CD8-positive, alpha-beta memory T cell (primary cell): ENCODE measurements at regions not wholly inside any gene's neighbourhood (a gene's known extent, or its start where the extent isn't known, plus 50 kb on each side); places are given as distances from the start of the nearest gene placed in this dataset.

ENCODE experiments used
- CTCF ChIA-PET: fragments of 350-600 bp; sonication (Branson Sonifier 250); formaldehyde crosslinking; loops from one replicate; lab custom pipeline; 2021; ENCODE audit warnings: antibody characterized with exemption; lab: Charles Lee
- POLR2A ChIA-PET: fragments of 350-600 bp; sonication (Branson Sonifier 250); formaldehyde crosslinking; loops from one replicate; lab custom pipeline; 2021; ENCODE audit warnings: antibody characterized with exemption; lab: Charles Lee
- DNase-seq, 5 donors: peaks; one replicate each; pipeline versions ENCODE4 v3.0.0 to v3.0.0-alpha.2; 2020 to 2022; ENCODE audit warnings: mixed read lengths in 1 of 5
- H3K27ac ChIP-seq: one replicate; pipeline ENCODE4 v1.7.0; 2013; ENCODE audit warnings: low read depth, mild to moderate bottlenecking, low read length, moderate library complexity
- H3K27me3 ChIP-seq: 2 replicates; pipeline ENCODE4 v1.7.0; 2013; ENCODE audit warnings: low read length, mild to moderate bottlenecking; ENCODE audit not compliant: insufficient read depth, poor library complexity, severe bottlenecking
- H3K36me3 ChIP-seq: 2 replicates; pipeline ENCODE4 v1.7.0; 2013; ENCODE audit warnings: mild to moderate bottlenecking, low read length, moderate library complexity; ENCODE audit not compliant: insufficient read depth
- H3K4me1 ChIP-seq: 2 replicates; pipeline ENCODE4 v1.7.0; 2013; ENCODE audit warnings: mild to moderate bottlenecking, low read length, moderate library complexity; ENCODE audit not compliant: insufficient read depth
- H3K4me3 ChIP-seq: 2 replicates; pipeline ENCODE4 v1.7.0; 2013; ENCODE audit warnings: mild to moderate bottlenecking, low read length
- H3K9me3 ChIP-seq: 2 replicates; pipeline ENCODE4 v1.7.0; 2013; ENCODE audit warnings: mild to moderate bottlenecking, low read length
- H3K27ac Mint-ChIP-seq, 8 donors: one replicate each; pipeline ENCODE4 v1.8.0; 2020 to 2021; ENCODE audit warnings: mixed read lengths in 8 of 8, mild to moderate bottlenecking in 6 of 8, inconsistent platforms in 3 of 8, moderate library complexity in 3 of 8
- H3K27me3 Mint-ChIP-seq, 2 donors: one replicate each; pipeline ENCODE4 v1.8.0; 2020 to 2021; ENCODE audit warnings: mixed read lengths in 2 of 2, mild to moderate bottlenecking in 1 of 2, moderate library complexity in 1 of 2
- H3K36me3 Mint-ChIP-seq, 3 donors: one replicate each; pipeline ENCODE4 v1.8.0; 2020 to 2021; ENCODE audit warnings: mixed read lengths in 3 of 3, inconsistent platforms in 1 of 3, mild to moderate bottlenecking in 1 of 3
- H3K4me1 Mint-ChIP-seq, 3 donors: one replicate each; pipeline ENCODE4 v1.8.0; 2020 to 2021; ENCODE audit warnings: mixed read lengths in 3 of 3, inconsistent platforms in 1 of 3, mild to moderate bottlenecking in 1 of 3
- H3K4me3 Mint-ChIP-seq, 7 donors: one replicate each; pipeline ENCODE4 v1.8.0; 2020 to 2021; ENCODE audit warnings: mixed read lengths in 7 of 7, mild to moderate bottlenecking in 6 of 7, moderate library complexity in 4 of 7, inconsistent platforms in 2 of 7
- H3K9me3 Mint-ChIP-seq, 5 donors: one replicate each; pipeline ENCODE4 v1.8.0; 2020 to 2022; ENCODE audit warnings: mixed read lengths in 5 of 5, mild to moderate bottlenecking in 3 of 5, moderate library complexity in 2 of 5, inconsistent platforms in 1 of 5

DNA sequence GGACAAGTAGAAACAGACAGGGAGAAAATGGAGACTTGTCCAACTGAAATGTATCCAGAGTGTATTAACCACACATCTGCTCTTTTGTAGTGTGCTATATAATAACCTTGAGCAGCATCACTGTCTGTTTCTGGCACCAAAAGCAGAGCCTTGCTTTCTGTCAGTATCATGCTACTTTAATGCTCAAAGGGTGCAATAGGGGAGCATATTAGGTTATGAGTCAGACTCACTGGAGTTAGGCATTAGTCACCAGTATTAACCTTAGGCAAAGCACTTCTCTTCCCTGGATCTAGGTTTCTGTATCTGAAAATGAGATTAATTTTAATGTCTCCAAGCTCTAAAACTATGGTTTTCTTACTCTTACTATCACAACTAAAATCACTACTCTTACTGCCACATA is 280.1 kb downstream of the TFAP2B start:
- Mint-ChIP-seq H3K4me1 (no peaks in the 10 kb centered on the region), H3K36me3 (no peaks in the 10 kb centered on the region), H3K4me3 (no peak overlapping the region), H3K27me3 (no peaks in the 10 kb centered on the region), H3K27ac (no peak overlapping the region), H3K9me3 (peaks cover 0 to 10% (median 3%) of the 10 kb centered on the region in 5 donors)
- no peaks in the 10 kb centered on the region for H3K4me1 ChIP-seq
- no peak for DNase-seq
- no peaks in the 10 kb centered on the region for H3K9me3 ChIP-seq
- no peaks in the 10 kb centered on the region for H3K36me3 ChIP-seq
- H3K4me3 ChIP-seq = no peak overlapping the region
- ChIA-PET POLR2A (no interaction called here), CTCF (no interaction called here)
- no peak overlapping the region for H3K27ac ChIP-seq
- no peaks in the 10 kb centered on the region for H3K27me3 ChIP-seq

DNA sequence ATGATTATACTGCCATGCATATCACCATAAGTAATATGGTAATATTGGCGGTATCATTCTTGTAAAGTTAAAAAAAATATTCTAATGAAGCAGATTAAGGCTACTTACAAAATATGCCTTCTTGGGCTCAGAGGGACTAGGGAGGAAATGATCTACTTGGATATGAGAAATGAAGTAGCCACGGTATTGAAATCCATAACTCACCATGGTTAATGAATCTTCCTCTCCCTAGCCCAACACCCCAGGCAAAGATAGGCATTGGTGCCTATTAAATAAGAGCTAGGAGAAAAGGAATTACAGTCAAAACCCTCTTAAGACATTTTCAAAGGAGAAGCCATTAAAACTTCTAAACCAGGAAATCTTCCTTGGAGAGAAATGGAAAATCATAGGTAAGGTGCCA is 280.5 kb downstream of the TFAP2B start:
- CTCF ChIA-PET = no interaction called here
- Histone ChIP-seq H3K4me1 (no peaks in the 10 kb centered on the region), H3K36me3 (no peaks in the 10 kb centered on the region), H3K27me3 (no peaks in the 10 kb centered on the region), H3K4me3 (no peak overlapping the region), H3K27ac (no peak overlapping the region), H3K9me3 (no peaks in the 10 kb centered on the region)
- Mint-ChIP-seq H3K36me3 (no peaks in the 10 kb centered on the region), H3K9me3 (peaks cover 0 to 6% (median 3%) of the 10 kb centered on the region in 5 donors), H3K27ac (no peak overlapping the region), H3K4me1 (no peaks in the 10 kb centered on the region), H3K4me3 (no peak overlapping the region), H3K27me3 (no peaks in the 10 kb centered on the region)
- POLR2A ChIA-PET = no interaction called here
- DNase-seq = no peak

DNA sequence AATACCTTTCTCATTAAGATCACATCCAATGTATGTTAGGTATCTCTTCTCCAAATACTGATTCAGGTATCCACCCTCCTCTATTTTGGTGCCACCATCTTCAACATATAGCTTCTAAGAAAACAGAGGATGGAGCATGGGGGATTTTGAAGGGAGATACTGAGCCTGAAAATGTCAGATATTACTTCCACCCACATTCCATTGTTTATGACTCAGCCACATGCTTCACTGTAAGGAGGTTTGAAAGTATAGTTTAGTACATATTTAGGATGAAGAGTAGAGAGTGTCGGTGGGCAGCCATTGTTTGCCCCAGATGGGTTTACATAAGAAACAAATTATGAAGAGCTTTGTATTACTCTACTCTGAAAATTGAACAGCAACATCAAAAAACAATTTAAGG is 286.7 kb downstream of the TFAP2B start:
- Histone ChIP-seq H3K4me3 (no peak overlapping the region), H3K27me3 (no peaks in the 10 kb centered on the region), H3K27ac (no peak overlapping the region), H3K9me3 (no peaks in the 10 kb centered on the region), H3K36me3 (no peaks in the 10 kb centered on the region), H3K4me1 (no peaks in the 10 kb centered on the region)
- ChIA-PET POLR2A (no interaction called here), CTCF (no interaction called here)
- no peak for DNase-seq
- H3K27me3 Mint-ChIP-seq = no peaks in the 10 kb centered on the region
- no peaks in the 10 kb centered on the region for H3K4me1 Mint-ChIP-seq
- no peak overlapping the region for H3K27ac Mint-ChIP-seq
- H3K4me3 Mint-ChIP-seq = no peak overlapping the region
- peaks cover 0 to 21% (median 9%) of the 10 kb centered on the region in 5 donors for H3K9me3 Mint-ChIP-seq
- H3K36me3 Mint-ChIP-seq = no peaks in the 10 kb centered on the region

DNA sequence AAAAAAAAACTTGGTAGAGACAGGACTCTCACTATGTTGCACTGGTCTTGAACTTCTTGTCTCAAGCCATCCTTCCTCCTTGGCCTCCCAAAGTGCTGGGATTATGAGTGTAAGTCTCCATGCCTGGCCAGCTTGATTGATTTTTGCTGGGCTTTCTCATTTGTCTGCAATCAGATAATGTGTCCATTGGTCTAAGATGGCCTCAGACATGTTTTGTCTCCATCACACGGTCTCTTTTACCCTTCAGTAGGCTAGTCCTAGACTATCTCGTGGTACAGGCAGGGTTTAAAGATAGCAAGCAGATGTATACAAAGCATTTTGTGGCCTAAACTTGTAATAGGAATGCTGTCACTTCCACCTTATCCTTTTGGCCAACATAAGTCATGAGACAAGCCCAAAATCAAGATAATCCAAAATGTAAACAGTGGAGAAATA is 289.1 kb downstream of the TFAP2B start:
- no peak overlapping the region for H3K27ac Mint-ChIP-seq
- POLR2A ChIA-PET = no interaction called here
- H3K4me1 Mint-ChIP-seq = no peaks in the 10 kb centered on the region
- H3K36me3 Mint-ChIP-seq = no peaks in the 10 kb centered on the region
- no peaks in the 10 kb centered on the region for H3K4me1 ChIP-seq
- H3K27me3 Mint-ChIP-seq = no peaks in the 10 kb centered on the region
- CTCF ChIA-PET = no interaction called here
- H3K4me3 ChIP-seq = no peak overlapping the region
- no peak for DNase-seq
- H3K9me3 ChIP-seq = no peaks in the 10 kb centered on the region
- H3K4me3 Mint-ChIP-seq = no peak overlapping the region
- H3K9me3 Mint-ChIP-seq = peaks cover 0 to 28% (median 8%) of the 10 kb centered on the region in 5 donors
- H3K36me3 ChIP-seq = no peaks in the 10 kb centered on the region
- no peak overlapping the region for H3K27ac ChIP-seq
- H3K27me3 ChIP-seq = no peaks in the 10 kb centered on the region

DNA sequence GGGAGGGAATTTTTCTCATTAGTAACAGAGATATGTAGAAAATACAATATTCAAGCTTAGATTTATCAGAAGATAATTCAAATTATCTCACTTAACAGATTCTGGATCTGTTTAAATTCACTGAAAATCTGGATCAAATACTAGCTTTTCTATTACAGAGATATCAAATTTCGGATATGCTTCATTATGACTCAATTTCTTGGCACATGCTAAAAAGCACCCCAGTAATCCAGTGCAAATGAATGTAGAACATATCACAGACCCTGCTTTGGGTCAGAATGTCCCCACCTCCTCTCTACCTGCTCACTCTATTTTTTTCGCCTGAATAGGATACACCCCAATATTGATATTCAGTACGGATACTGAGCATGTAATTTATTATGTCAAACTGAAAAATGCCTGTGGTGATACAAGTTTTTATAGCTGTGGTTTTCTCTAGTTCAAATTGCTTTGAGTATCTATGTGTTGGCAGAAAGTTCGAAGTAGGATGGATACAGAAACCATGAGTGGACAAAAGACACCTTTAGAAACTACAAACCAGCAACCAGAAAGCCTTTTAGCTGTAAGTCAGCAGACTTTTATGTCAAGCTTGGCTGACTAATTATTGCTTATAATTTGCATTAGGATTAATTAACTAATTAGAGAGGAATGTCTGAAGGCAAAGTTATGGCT is 290.0 kb downstream of the TFAP2B start:
- Mint-ChIP-seq H3K4me3 (no peak overlapping the region), H3K27me3 (no peaks in the 10 kb centered on the region), H3K36me3 (no peaks in the 10 kb centered on the region), H3K9me3 (peaks cover 0 to 28% (median 8%) of the 10 kb centered on the region in 5 donors), H3K27ac (no peak overlapping the region), H3K4me1 (no peaks in the 10 kb centered on the region)
- CTCF ChIA-PET = no interaction called here
- no peak for DNase-seq
- Histone ChIP-seq H3K4me1 (no peaks in the 10 kb centered on the region), H3K36me3 (no peaks in the 10 kb centered on the region), H3K4me3 (no peak overlapping the region), H3K9me3 (no peaks in the 10 kb centered on the region), H3K27ac (no peak overlapping the region), H3K27me3 (no peaks in the 10 kb centered on the region)
- POLR2A ChIA-PET = no interaction called here

DNA sequence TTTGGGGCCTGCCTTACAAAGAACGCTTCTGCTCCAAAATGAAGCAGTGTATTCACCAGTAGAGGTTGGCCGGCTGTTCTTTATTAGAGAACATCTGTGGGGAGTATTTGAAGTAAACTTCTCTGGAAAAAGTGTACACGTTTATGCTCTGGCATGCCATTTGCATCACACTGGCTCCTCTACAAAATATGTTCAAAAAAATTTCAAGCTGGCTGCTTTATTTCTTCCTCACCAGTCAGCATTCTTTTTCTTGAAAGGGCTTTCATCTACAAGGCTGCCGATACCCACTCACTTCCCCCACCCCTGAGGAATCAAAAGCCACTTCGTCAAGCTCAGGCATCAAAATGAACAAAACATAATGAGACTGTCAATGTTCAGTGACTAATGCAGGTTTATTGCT is 294.1 kb downstream of the TFAP2B start:
- Mint-ChIP-seq H3K36me3 (no peaks in the 10 kb centered on the region), H3K4me1 (no peaks in the 10 kb centered on the region), H3K9me3 (peaks cover 0 to 9% (median 7%) of the 10 kb centered on the region in 5 donors), H3K4me3 (peak overlapping the region in 1 of 7 donors; percentile 61), H3K27ac (no peak overlapping the region), H3K27me3 (no peaks in the 10 kb centered on the region)
- no peak overlapping the region for H3K4me3 ChIP-seq
- ChIA-PET POLR2A (no interaction called here), CTCF (no interaction called here)
- H3K9me3 ChIP-seq = no peaks in the 10 kb centered on the region
- no peaks in the 10 kb centered on the region for H3K36me3 ChIP-seq
- no peak overlapping the region for H3K27ac ChIP-seq
- H3K4me1 ChIP-seq = no peaks in the 10 kb centered on the region
- DNase-seq = no peak
- no peaks in the 10 kb centered on the region for H3K27me3 ChIP-seq

DNA sequence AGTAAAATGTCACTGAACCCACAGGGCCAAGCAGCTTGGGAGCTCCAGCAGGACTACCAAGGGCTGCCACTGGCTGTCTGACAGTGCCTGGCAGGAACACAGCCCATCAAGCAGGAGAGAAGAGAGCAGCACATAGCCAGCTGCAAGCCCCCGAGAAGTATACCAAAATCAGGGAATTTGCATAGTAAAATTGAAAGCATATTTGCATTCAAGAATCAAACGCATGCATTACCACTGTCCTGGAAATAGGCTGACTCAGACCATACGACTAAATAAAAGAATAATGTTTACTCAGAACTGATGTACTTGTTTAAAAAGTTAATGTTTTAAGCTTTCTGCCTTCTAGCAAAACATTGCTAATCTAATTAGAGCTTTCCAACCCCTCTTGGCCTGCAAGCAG is 298.1 kb downstream of the TFAP2B start:
- no peaks in the 10 kb centered on the region for H3K36me3 ChIP-seq
- no peaks in the 10 kb centered on the region for H3K36me3 Mint-ChIP-seq
- no peaks in the 10 kb centered on the region for H3K4me1 ChIP-seq
- no peaks in the 10 kb centered on the region for H3K27me3 Mint-ChIP-seq
- no peaks in the 10 kb centered on the region for H3K4me1 Mint-ChIP-seq
- no peak overlapping the region for H3K4me3 Mint-ChIP-seq
- H3K9me3 Mint-ChIP-seq = peaks cover 0 to 9% (median 7%) of the 10 kb centered on the region in 5 donors
- H3K9me3 ChIP-seq = no peaks in the 10 kb centered on the region
- H3K27me3 ChIP-seq = no peaks in the 10 kb centered on the region
- no peak overlapping the region for H3K27ac ChIP-seq
- ChIA-PET POLR2A (no interaction called here), CTCF (no interaction called here)
- H3K27ac Mint-ChIP-seq = no peak overlapping the region
- no peak for DNase-seq
- no peak overlapping the region for H3K4me3 ChIP-seq

DNA sequence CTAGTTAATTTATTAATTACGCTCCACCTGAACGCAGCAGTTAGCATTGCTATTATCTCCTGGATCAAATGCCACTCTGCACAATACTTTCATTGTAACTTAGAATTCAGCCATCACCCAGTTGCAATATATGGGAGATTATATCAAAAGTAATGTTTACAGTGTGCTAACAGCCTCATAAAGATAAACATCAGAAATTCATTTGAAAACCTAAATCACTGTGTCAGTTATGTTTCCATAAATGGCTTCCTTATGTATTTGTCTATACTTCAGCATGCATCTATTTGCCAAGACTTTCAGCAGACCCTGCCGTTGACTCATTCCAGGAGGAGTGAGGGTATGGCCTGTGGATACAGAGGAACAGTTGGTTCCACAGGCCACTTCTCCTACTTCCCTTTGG is 300.1 kb downstream of the TFAP2B start:
- H3K27me3 ChIP-seq = no peaks in the 10 kb centered on the region
- H3K36me3 ChIP-seq = no peaks in the 10 kb centered on the region
- no peaks in the 10 kb centered on the region for H3K9me3 ChIP-seq
- H3K4me1 ChIP-seq = no peaks in the 10 kb centered on the region
- Mint-ChIP-seq H3K4me1 (no peaks in the 10 kb centered on the region), H3K27ac (no peak overlapping the region), H3K36me3 (no peaks in the 10 kb centered on the region), H3K4me3 (no peak overlapping the region), H3K9me3 (peaks cover 0 to 12% (median 7%) of the 10 kb centered on the region in 5 donors), H3K27me3 (no peaks in the 10 kb centered on the region)
- ChIA-PET CTCF (no interaction called here), POLR2A (no interaction called here)
- H3K4me3 ChIP-seq = no peak overlapping the region
- H3K27ac ChIP-seq = no peak overlapping the region
- no peak for DNase-seq
